ENCODE measurements at regions not wholly inside any gene's neighbourhood (a gene's known extent, or its start where the extent isn't known, plus 50 kb on each side); places are given as distances from the start of the nearest gene placed in this dataset.
"Not testable (repeated sequence)": the region's sequence is repeated elsewhere in the genome, so short reads cannot be mapped to it uniquely, and the experiment has no call there.

GRCh38 chr22:49721211-49721763 lies 106.4 kb downstream of the BRD1 start:
- DNase-seq = no peak

- no peak for DNase-seq
Observed at GRCh38 chr22:49720279-49720959, 107.3 kb downstream of the BRD1 start.

GRCh38 chr22:49719046-49719445 lies 108.6 kb downstream of the BRD1 start:
- no peak for DNase-seq

- DNase-seq = no peak
Observed at GRCh38 chr22:49718396-49718795, 109.3 kb downstream of the BRD1 start.

- DNase-seq = no peak
Observed at GRCh38 chr22:49717322-49717919, 110.3 kb downstream of the BRD1 start.

GRCh38 chr22:49716441-49716840 lies 111.2 kb downstream of the BRD1 start:
- DNase-seq = no peak

GRCh38 chr22:49715450-49715849 lies 112.2 kb downstream of the BRD1 start:
- no peak for DNase-seq

GRCh38 chr22:49713003-49713402 lies 114.7 kb downstream of the BRD1 start:
- DNase-seq = no peak

- DNase-seq = no peak
Observed at GRCh38 chr22:49712195-49712791, 115.4 kb downstream of the BRD1 start.

- DNase-seq = no peak
Observed at GRCh38 chr22:49710746-49711145, 116.9 kb downstream of the BRD1 start.

GRCh38 chr22:49709464-49709863 lies 118.2 kb downstream of the BRD1 start:
- DNase-seq = no peak

- DNase-seq = no peak
Observed at GRCh38 chr22:49705972-49706352, 121.7 kb downstream of the BRD1 start.

GRCh38 chr22:49705216-49705971 lies 122.3 kb downstream of the BRD1 start:
- DNase-seq = no peak

- no peak for DNase-seq
Observed at GRCh38 chr22:49704345-49705215, 123.1 kb downstream of the BRD1 start.

- no peak for DNase-seq
Observed at GRCh38 chr22:49703990-49704344, 123.7 kb downstream of the BRD1 start.

GRCh38 chr22:49703505-49703904 lies 124.2 kb downstream of the BRD1 start:
- DNase-seq = no peak

- DNase-seq = no peak
Observed at GRCh38 chr22:49702068-49702397, 125.6 kb downstream of the BRD1 start.

GRCh38 chr22:49701380-49702067 lies 126.1 kb downstream of the BRD1 start:
- no peak for DNase-seq

GRCh38 chr22:49699928-49700498 lies 127.7 kb downstream of the BRD1 start:
- DNase-seq = no peak

- no peak for DNase-seq
Observed at GRCh38 chr22:49699476-49699875, 128.2 kb downstream of the BRD1 start.

GRCh38 chr22:49698616-49699015 lies 129.1 kb downstream of the BRD1 start:
- not testable (repeated sequence) for DNase-seq

GRCh38 chr22:49697047-49697446 lies 130.6 kb downstream of the BRD1 start:
- DNase-seq = no peak
